ENCODE measurements at regions not wholly inside any gene's neighbourhood (a gene's known extent, or its start where the extent isn't known, plus 50 kb on each side); places are given as distances from the start of the nearest gene placed in this dataset.

DNA sequence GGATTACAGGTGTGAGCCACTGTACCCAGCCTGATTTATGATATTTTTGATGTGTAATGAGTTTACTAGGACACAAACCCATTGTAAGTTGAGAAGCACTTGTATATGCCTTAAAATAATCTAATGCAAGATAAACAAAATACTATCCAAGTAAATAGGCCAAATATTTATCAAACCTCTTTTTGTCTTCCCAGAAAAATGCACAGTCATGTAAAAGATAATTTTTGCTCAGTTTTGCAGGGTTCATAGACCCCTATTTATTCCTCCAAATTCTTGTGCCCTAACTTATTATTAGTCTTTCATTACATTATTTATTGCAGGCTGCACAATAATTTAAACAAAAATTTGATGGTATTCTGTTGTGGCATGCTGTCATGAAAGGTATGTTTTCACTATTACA lies 1290.7 kb downstream of the STIM2 start:
- intact Hi-C loops (cut with micrococcal nuclease), result no loop called here
- ATAC-seq, result no peak
- DNase-seq, result no peak

GRCh38 chr4:28167411-28167810 lies 1306.8 kb downstream of the STIM2 start:
- DNase-seq (no peak), ATAC-seq (no peak)
- intact Hi-C loops (cut with micrococcal nuclease), result no loop called here

DNA sequence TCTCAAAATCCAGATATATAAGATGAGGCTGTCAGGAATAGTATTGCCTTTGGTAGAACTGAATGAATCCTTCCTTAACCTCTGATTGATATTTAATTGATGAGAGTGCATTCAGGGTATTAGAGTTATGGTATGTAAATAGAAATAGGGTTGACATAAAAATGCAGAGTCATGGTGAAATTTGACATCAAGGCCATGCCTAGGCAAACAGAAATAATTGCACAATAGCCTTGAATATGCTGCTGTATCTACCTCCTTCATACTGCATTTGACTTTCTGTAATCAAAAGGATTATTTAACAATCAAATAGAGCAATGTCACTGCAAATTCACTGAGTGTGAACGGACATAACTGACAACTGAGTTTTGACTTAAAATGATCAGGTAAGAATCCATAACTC lies 1316.3 kb downstream of the STIM2 start:
- ATAC-seq (no peak), DNase-seq (no peak)
- intact Hi-C loops (cut with micrococcal nuclease), result no loop called here

GRCh38 chr4:28177641-28178040 lies 1317.0 kb downstream of the STIM2 start:
- no peak for DNase-seq
- no peak for ATAC-seq
- intact Hi-C loops (cut with micrococcal nuclease), result no loop called here

DNA sequence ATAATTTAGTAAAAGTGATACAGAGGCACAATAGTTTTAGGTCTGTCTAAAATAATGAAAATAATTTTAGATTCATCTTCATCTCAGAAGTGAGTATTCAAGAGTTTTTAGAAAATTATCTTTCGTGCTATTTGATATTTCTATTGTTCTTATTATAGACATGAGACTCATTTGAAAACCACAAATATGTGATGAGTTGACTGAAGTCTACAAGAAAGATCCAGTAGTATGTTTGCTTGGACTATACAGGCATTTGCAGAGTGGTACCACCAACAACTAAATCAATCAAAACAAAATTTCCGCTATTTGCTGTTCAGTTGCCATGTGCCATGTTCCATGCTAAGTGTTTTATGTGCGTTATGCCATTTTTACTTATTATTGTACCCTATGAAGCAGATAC lies 1318.5 kb downstream of the STIM2 start:
- ATAC-seq, result no peak
- DNase-seq, result no peak
- intact Hi-C loops (cut with micrococcal nuclease), result no loop called here

GRCh38 chr4:28209371-28209924 lies 1348.8 kb downstream of the STIM2 start:
- no peak for DNase-seq
- no peak for ATAC-seq
- intact Hi-C loops (cut with micrococcal nuclease), result no loop called here

- DNase-seq (no peak), ATAC-seq (no peak)
- intact Hi-C loops (cut with micrococcal nuclease), result no loop called here
Observed at GRCh38 chr4:28211676-28212470, 1351.2 kb downstream of the STIM2 start.

DNA sequence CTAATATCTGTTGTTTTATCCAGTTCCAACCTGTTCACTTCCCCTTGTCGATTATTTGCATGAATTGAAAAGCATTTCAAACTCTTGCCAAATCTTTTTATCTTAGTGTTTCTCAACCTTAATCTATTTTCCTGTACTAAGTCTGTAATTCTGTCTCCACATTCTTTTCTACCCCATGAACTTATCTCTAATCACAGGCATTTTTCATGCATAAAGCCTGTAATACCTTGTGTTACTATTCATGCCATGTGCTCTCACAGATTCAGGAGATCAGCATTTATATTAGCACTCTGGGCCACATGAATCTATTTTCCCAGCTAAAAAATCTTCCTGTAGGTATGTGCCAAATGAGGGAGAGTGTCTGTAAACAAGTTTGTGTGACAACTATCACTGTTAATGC lies 1360.9 kb downstream of the STIM2 start:
- DNase-seq (no peak), ATAC-seq (no peak)
- intact Hi-C loops (cut with micrococcal nuclease), result no loop called here

DNA sequence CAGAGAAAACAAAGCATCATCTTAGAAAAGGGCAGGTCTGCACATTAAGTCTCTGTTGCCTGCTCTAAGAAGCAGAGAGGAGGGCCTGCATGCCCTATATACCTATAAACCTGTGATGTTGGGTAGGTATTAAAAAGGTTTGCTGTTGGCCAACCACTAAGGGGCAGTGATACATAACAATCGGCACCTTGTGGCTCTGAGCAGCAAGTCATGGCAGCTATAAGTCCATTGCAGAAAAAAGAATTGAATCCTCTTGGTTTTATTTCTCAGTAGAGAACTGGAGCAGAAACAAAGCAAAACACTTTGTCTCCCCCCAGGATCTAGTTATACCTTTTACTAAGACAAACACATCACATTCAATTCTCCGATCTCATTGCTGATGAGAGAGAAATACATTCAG lies 1364.4 kb downstream of the STIM2 start:
- ATAC-seq (no peak), DNase-seq (no peak)
- intact Hi-C loops (cut with micrococcal nuclease), result no loop called here

GRCh38 chr4:28225689-28226353 lies 1365.2 kb downstream of the STIM2 start:
- no peak for ATAC-seq
- intact Hi-C loops (cut with micrococcal nuclease), result no loop called here
- DNase-seq, result no peak

- ATAC-seq, result no peak
- intact Hi-C loops (cut with micrococcal nuclease), result no loop called here
- DNase-seq, result no peak
Observed at GRCh38 chr4:28226962-28227361, 1366.3 kb downstream of the STIM2 start.

- intact Hi-C loops (cut with micrococcal nuclease), result no loop called here
- ATAC-seq, result no peak
Observed at GRCh38 chr4:28227764-28228163, 1367.1 kb downstream of the STIM2 start.

GRCh38 chr4:28228561-28229491 lies 1368.2 kb downstream of the STIM2 start:
- intact Hi-C loops (cut with micrococcal nuclease), result no loop called here
- ATAC-seq, result no peak
- no peak for DNase-seq

More at GRCh38 chr4:28227764-28228163, 1367.1 kb downstream of the STIM2 start:
- DNase-seq, result no peak

GRCh38 chr4:28232376-28232775 lies 1371.7 kb downstream of the STIM2 start:
- ATAC-seq, result no peak
- intact Hi-C loops (cut with micrococcal nuclease), result no loop called here
- DNase-seq, result no peak

DNA sequence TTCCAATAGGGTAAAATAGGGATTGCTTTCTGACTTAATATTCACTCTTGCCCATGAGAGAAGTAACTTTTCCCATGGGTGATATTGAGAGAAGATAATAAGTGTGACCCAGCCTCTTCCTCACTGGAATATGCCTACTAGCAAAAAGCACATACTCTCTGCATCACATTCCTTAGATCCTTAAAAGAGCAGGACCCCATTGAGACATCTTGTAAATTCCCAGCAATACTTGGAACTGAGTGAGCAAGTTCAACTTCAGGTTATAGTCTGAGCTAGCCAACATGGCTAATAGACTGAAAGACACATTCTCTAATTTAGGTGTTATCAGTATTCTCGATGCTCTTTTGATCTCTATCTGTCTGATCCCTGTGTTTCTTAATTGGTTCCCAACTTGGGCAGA lies 1372.3 kb downstream of the STIM2 start:
- no peak for DNase-seq
- intact Hi-C loops (cut with micrococcal nuclease), result no loop called here
- ATAC-seq, result no peak

DNA sequence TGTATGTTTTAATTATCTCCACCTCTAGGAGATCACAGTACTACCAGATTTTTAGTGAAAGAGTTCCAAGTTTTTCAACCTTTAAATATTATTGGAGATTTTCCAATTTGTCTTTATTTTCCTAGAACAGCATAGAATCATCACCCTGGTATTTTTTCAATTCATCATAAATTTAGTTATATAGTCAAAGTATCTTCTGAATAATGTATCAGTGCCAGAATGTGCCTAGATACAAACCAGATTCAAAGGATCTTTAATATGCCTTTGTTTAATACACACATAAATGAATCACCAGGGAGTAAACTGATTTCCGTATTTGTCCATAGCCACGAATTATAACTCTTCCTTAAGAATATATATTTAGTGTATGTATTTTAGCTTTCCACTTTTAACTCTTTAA lies 1373.1 kb downstream of the STIM2 start:
- DNase-seq, result no peak
- intact Hi-C loops (cut with micrococcal nuclease), result no loop called here
- no peak for ATAC-seq

DNA sequence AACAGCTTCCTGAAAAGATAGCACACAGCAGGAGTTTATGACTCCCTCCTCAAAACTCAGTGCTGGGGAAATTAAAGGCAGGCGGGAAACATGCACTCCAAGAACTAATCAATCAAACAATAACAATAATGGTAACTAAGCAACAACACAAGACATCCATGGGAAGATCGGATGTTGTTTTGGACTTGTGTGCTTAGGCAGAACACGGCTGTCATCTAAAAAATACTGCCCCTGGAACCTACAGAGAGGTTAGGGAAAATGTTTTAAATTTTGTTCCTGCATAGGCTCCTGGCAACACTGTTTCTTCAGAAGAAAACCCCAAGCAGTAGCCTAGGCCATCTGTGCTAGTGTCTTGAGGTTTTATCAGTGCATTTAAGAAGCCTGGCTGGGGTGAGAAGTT lies 1378.2 kb downstream of the STIM2 start:
- intact Hi-C loops (cut with micrococcal nuclease), result no loop called here
- no peak for ATAC-seq

DNA sequence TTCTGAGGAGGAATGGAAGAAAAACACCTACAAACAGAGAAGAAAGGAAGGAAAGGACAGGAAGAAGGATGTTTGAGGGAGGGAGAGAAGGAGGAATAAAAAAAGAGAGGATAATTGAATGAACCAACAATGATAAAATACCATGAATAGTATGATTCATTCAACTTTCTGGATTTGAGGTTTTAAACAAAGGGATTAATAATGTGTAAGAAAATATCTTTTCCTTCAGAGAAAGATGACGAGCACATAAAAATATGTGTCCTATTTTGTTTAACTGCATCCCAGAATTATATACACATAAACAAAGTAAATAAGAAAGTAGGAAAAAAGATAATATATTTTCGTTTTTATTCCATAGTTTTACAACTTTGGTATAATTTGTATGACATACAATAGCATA lies 1380.4 kb downstream of the STIM2 start:
- DNase-seq, result no peak
- intact Hi-C loops (cut with micrococcal nuclease), result no loop called here
- ATAC-seq, result no peak

More for the DNA sequence above, 1378.2 kb downstream of the STIM2 start:
- DNase-seq, result no peak

DNA sequence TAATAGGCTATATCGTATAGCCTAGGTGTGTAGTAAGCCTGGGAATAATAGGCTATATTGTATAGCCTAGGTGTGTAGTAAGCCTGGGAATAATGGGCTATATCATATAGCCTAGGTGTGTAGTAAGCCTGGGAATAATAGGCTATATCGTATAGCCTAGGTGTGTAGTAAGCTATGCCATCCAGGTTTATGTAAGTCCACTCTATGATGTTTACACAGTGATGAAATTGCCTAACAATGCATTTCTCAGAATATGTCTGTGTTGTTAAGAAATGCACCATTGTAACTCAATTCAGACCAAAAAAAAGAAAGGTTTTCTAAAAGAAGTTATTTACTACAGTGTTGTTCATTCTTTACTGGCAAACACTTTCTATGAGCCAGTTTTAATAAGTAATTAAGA lies 1387.2 kb downstream of the STIM2 start:
- ATAC-seq, result no peak
- intact Hi-C loops (cut with micrococcal nuclease), result no loop called here
- no peak for DNase-seq

DNA sequence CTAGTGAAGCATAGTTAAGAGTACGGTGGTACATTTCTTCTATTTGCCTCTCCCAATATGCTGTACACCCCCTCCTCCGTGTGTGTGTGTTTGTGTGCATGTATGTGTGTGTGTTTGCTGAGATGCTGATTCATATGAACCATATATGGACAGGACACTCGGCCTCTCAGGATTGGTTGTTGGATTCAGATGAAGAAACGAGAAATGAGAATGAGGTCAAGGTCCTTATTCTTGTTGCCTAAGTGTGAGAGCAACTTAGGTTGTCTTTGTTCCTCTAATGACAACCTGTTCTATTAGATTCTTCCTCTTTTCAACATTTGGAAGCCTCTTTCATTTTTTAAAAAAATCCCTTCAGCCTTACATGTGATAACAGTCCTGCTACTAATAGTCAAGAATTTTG lies 1387.6 kb downstream of the STIM2 start:
- DNase-seq (no peak), ATAC-seq (no peak)
- intact Hi-C loops (cut with micrococcal nuclease), result no loop called here

Data from left ventricle myocardium superior (tissue), 1 donor.